HG02623 (cell line): ENCODE measurements at regions not wholly inside any gene's neighbourhood (a gene's known extent, or its start where the extent isn't known, plus 50 kb on each side); places are given as distances from the start of the nearest gene placed in this dataset.

Experiments
- ATAC-seq: cut with Tn5 transposase; IDR thresholded peaks from one replicate; pipeline ENCODE4 v1.9.1; 2021; ENCODE audit warnings: moderate library complexity; ENCODE audit not compliant: unreplicated experiment

- no peak for ATAC-seq
These were observed 557.5 kb downstream of the SH2D4B start for GRCh38 chr10:81095238-81095637.

GRCh38 chr10:81096558-81096957 lies 558.9 kb downstream of the SH2D4B start:
- ATAC-seq = no peak

- no peak for ATAC-seq
These were observed 563.4 kb downstream of the SH2D4B start for GRCh38 chr10:81101062-81101461.

- ATAC-seq = no peak
These were observed 566.8 kb downstream of the SH2D4B start for GRCh38 chr10:81104494-81104893.

GRCh38 chr10:81108516-81109199 lies 571.0 kb downstream of the SH2D4B start:
- peak; percentile 84 for ATAC-seq

GRCh38 chr10:81109200-81109752 lies 571.6 kb downstream of the SH2D4B start:
- no peak for ATAC-seq

GRCh38 chr10:81116201-81116600 lies 578.5 kb downstream of the SH2D4B start:
- ATAC-seq = no peak

- ATAC-seq = no peak
These were observed 579.3 kb downstream of the SH2D4B start for GRCh38 chr10:81116990-81117389.

GRCh38 chr10:81127931-81128330 lies 590.2 kb downstream of the SH2D4B start:
- ATAC-seq = no peak

- ATAC-seq = no peak
These were observed 592.3 kb downstream of the SH2D4B start for GRCh38 chr10:81130014-81130413.

- ATAC-seq = peak; percentile 63
These were observed 598.1 kb downstream of the SH2D4B start for GRCh38 chr10:81135851-81136250.

GRCh38 chr10:81136261-81136660 lies 598.6 kb downstream of the SH2D4B start:
- ATAC-seq = no peak

- no peak for ATAC-seq
These were observed 608.3 kb downstream of the SH2D4B start for GRCh38 chr10:81145975-81146374.

- ATAC-seq = no peak
These were observed 608.7 kb downstream of the SH2D4B start for GRCh38 chr10:81146436-81146835.

- ATAC-seq = no peak
These were observed 615.0 kb downstream of the SH2D4B start for GRCh38 chr10:81152656-81153055.

- ATAC-seq = no peak
These were observed 620.0 kb downstream of the SH2D4B start for GRCh38 chr10:81157681-81158080.

GRCh38 chr10:81177651-81178244 lies 640.0 kb downstream of the SH2D4B start:
- ATAC-seq = no peak

GRCh38 chr10:81179324-81179723 lies 641.6 kb downstream of the SH2D4B start:
- ATAC-seq = no peak

GRCh38 chr10:81179805-81180452 lies 642.2 kb downstream of the SH2D4B start:
- ATAC-seq = peak; percentile 84

GRCh38 chr10:81182296-81182695 lies 644.6 kb downstream of the SH2D4B start:
- ATAC-seq = no peak

- ATAC-seq = no peak
These were observed 654.6 kb downstream of the SH2D4B start for GRCh38 chr10:81192221-81192788.

GRCh38 chr10:81200801-81201200 lies 663.1 kb downstream of the SH2D4B start:
- ATAC-seq = no peak
